ENCODE measurements at regions not wholly inside any gene's neighbourhood (a gene's known extent, or its start where the extent isn't known, plus 50 kb on each side); places are given as distances from the start of the nearest gene placed in this dataset.
"Not testable (repeated sequence)": the region's sequence is repeated elsewhere in the genome, so short reads cannot be mapped to it uniquely, and the experiment has no call there.

GRCh38 chr10:64529003-64529350 is 1007.8 kb downstream of the REEP3 start:
- intact Hi-C loops (cut with DNase I): no loop called here
- DNase-seq (ENCODE audit: low spot score): no peak

GRCh38 chr10:64534616-64535015 is 1013.4 kb downstream of the REEP3 start:
- intact Hi-C loops (cut with DNase I): no loop called here
- DNase-seq (ENCODE audit: low spot score): no peak

GRCh38 chr10:64535131-64535867 is 1014.1 kb downstream of the REEP3 start:
- intact Hi-C loops (cut with DNase I): no loop called here
- no peak for DNase-seq (ENCODE audit: low spot score)

- no peak for DNase-seq (ENCODE audit: low spot score)
- intact Hi-C loops (cut with DNase I): no loop called here
Measured at GRCh38 chr10:64537112-64537511, 1015.9 kb downstream of the REEP3 start.

- no peak for DNase-seq (ENCODE audit: low spot score)
- intact Hi-C loops (cut with DNase I): no loop called here
Measured at GRCh38 chr10:64537928-64538327, 1016.7 kb downstream of the REEP3 start.

GRCh38 chr10:64546073-64546472 is 1024.9 kb downstream of the REEP3 start:
- intact Hi-C loops (cut with DNase I): no loop called here
- DNase-seq (ENCODE audit: low spot score): no peak

- intact Hi-C loops (cut with DNase I): no loop called here
- DNase-seq (ENCODE audit: low spot score): no peak
Measured at GRCh38 chr10:64547168-64547567, 1026.0 kb downstream of the REEP3 start.

- no peak for DNase-seq (ENCODE audit: low spot score)
- intact Hi-C loops (cut with DNase I): no loop called here
Measured at GRCh38 chr10:64555666-64556065, 1034.5 kb downstream of the REEP3 start.

GRCh38 chr10:64558094-64558835 is 1037.1 kb downstream of the REEP3 start:
- intact Hi-C loops (cut with DNase I): no loop called here
- DNase-seq (ENCODE audit: low spot score): no peak

GRCh38 chr10:64571056-64571455 is 1049.9 kb downstream of the REEP3 start:
- intact Hi-C loops (cut with DNase I): no loop called here
- DNase-seq (ENCODE audit: low spot score): no peak

- intact Hi-C loops (cut with DNase I): no loop called here
Measured at GRCh38 chr10:64573623-64574325, 1052.6 kb downstream of the REEP3 start.

GRCh38 chr10:64574371-64574770 is 1053.2 kb downstream of the REEP3 start:
- intact Hi-C loops (cut with DNase I): no loop called here
- no peak for DNase-seq (ENCODE audit: low spot score)

More at GRCh38 chr10:64573623-64574325, 1052.6 kb downstream of the REEP3 start:
- DNase-seq (ENCODE audit: low spot score): no peak

GRCh38 chr10:64576497-64576896 is 1055.3 kb downstream of the REEP3 start:
- intact Hi-C loops (cut with DNase I): no loop called here
- DNase-seq (ENCODE audit: low spot score): no peak

- intact Hi-C loops (cut with DNase I); DNase-seq (ENCODE audit: low spot score): not testable (repeated sequence)
Measured at GRCh38 chr10:64578757-64579156, 1057.6 kb downstream of the REEP3 start.

GRCh38 chr10:64586934-64587503 is 1065.8 kb downstream of the REEP3 start:
- intact Hi-C loops (cut with DNase I): no loop called here
- DNase-seq (ENCODE audit: low spot score): no peak

- DNase-seq (ENCODE audit: low spot score): no peak
- intact Hi-C loops (cut with DNase I): no loop called here
Measured at GRCh38 chr10:64594072-64594471, 1072.9 kb downstream of the REEP3 start.

GRCh38 chr10:64598600-64598999 is 1077.4 kb downstream of the REEP3 start:
- intact Hi-C loops (cut with DNase I): no loop called here
- DNase-seq (ENCODE audit: low spot score): no peak

GRCh38 chr10:64601298-64601697 is 1080.1 kb downstream of the REEP3 start:
- intact Hi-C loops (cut with DNase I): no loop called here
- DNase-seq (ENCODE audit: low spot score): no peak

GRCh38 chr10:64617085-64617484 is 1095.9 kb downstream of the REEP3 start:
- intact Hi-C loops (cut with DNase I): no loop called here

GRCh38 chr10:64619102-64619501 is 1097.9 kb downstream of the REEP3 start:
- intact Hi-C loops (cut with DNase I): no loop called here
- no peak for DNase-seq (ENCODE audit: low spot score)

More at GRCh38 chr10:64617085-64617484, 1095.9 kb downstream of the REEP3 start:
- no peak for DNase-seq (ENCODE audit: low spot score)
